ENCODE measurements at regions not wholly inside any gene's neighbourhood (a gene's known extent, or its start where the extent isn't known, plus 50 kb on each side); places are given as distances from the start of the nearest gene placed in this dataset.

DNA sequence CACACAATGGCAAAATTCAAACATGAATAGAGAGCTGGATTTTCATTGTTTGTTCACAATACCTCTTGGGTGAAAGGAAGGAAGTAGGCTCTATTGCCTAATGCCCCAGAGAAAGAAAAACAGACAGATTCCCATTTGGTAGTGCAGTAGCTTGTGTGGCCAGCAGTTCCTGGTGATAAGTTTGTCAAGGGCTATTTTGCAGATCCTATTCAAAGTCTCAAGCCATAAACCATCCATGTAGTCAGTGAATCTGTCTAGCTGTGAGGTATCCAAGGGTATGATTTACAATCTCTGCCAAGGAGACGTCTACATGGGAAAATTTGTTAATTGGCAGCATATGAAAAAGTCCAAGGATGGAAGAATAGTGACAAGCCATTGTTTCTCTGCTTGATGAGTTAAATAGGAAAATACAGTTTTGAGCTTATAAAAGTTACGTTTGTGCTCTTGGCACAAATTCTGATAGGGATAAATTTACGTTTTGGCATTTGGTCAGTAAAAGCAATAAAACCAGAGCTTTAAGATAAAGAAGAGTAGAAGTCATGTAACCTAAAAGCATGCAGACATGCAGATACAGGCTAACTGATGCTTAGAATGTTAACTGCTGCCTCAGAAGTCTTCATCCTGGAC lies 269.1 kb downstream of the GATA3 start:
- Mint-ChIP-seq H3K27me3 (peaks cover 9% of the 10 kb centered on the region), H3K4me3 (no peak overlapping the region), H3K9me3 (no peaks in the 10 kb centered on the region), H3K27ac (no peak overlapping the region), H3K4me1 (ENCODE audit: low read depth) (no peaks in the 10 kb centered on the region), H3K36me3 (ENCODE audit: low read depth) (no peaks in the 10 kb centered on the region)
- intact Hi-C loops (cut with micrococcal nuclease): no loop called here

DNA sequence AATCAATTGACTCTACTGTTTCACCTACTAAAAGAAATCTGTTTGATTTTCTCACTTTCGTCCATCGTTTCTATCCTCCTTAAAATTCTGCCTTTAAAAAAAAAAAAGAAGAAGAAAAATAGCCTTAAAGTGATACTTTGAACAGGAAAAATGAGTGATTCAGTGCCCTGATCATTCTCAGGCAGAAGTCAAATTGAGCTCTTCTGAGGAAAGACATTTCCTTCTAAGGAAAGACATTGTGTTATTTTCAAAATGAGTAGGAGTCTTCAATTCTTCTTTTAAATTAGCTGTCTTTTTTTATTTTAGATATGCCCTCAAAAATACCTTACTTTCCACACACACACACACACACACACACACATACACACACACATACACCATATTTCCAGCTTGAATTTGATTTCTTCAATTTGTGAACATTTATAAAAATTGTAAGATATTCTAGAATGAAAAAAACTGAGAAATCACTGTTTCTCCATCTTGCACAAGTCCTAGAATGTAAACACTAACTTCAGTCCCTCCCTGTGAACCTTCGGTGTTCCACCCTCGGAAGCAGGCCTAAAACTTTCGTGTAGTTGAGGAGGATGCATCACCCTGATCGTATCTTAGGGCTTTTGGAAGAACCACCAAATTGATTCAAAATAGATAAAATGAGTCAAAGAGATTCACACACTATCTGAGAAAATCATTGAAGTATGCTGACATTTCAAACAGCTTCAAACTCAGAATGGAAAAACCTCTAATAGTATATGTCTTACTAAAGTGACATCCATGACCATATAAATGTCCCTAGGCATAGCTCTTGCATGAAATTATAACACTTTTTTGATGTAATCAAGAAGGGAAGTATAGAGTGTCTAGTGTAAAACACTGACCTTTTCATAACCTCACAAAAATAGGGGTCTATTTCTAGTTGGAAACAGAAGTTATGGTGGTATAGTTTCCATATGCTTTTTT lies 270.8 kb downstream of the GATA3 start:
- intact Hi-C loops (cut with micrococcal nuclease): no loop called here
- Mint-ChIP-seq H3K27me3 (peaks cover 12% of the 10 kb centered on the region), H3K4me1 (ENCODE audit: low read depth) (no peaks in the 10 kb centered on the region), H3K36me3 (ENCODE audit: low read depth) (no peaks in the 10 kb centered on the region), H3K4me3 (no peak overlapping the region), H3K27ac (no peak overlapping the region), H3K9me3 (no peaks in the 10 kb centered on the region)

DNA sequence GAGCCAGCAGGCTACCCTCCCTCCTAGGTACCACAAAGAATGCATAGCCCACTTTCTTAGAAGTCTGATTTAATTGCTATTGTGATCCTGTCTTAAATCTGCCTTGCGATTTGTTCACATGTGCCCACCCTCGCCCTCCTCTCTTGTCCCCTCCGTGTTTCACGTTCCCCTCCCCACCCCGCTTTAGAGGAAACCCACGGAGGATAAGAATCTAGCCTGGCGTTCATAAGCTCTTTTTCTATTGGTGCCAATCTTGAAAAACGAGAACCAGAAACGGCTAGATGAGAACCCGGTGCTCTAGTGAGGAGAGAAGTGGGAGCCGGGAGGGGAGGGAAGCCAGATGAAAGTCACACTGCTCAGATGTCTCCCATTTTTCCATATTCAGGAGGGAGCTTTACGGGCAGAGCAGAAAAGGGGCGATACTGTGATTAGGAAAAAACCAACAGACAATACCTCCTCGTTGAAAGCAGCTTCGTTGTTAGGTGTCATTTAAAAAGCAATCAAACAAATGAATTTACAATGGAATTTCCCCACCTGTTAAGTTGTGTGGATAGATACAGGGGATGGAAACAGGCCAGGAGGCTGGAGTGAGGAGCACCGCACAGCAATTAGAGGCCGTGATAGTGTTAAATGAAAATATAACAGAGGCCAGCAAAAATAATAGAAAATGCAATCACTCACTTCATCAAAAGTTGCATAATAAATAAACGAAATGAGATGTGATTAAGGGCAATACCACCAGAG lies 272.1 kb downstream of the GATA3 start:
- no peak overlapping the region for H3K4me3 Mint-ChIP-seq
- no peak overlapping the region for H3K27ac Mint-ChIP-seq
- intact Hi-C loops (cut with micrococcal nuclease): no loop called here
- H3K9me3 Mint-ChIP-seq: no peaks in the 10 kb centered on the region
- peaks cover 17% of the 10 kb centered on the region for H3K27me3 Mint-ChIP-seq
- no peaks in the 10 kb centered on the region for H3K36me3 Mint-ChIP-seq (ENCODE audit: low read depth)
- no peaks in the 10 kb centered on the region for H3K4me1 Mint-ChIP-seq (ENCODE audit: low read depth)

DNA sequence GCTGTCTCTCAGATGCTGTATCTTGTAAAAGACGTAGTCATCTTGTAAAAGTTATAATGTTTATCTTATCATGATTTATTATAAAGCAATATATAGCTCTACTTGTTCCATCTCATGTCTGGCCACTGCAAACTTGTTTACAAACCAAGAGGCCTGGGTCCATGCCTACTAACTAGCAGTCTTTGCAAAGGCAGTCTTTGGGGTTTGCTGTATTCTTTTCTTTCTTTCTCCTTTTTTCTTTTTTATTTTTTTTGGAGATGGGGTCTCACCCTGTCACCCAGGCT lies 272.6 kb downstream of the GATA3 start:
- intact Hi-C loops (cut with micrococcal nuclease): no loop called here
- Mint-ChIP-seq H3K9me3 (no peaks in the 10 kb centered on the region), H3K4me1 (ENCODE audit: low read depth) (peaks cover 4% of the 10 kb centered on the region), H3K36me3 (ENCODE audit: low read depth) (no peaks in the 10 kb centered on the region), H3K4me3 (no peak overlapping the region), H3K27ac (no peak overlapping the region), H3K27me3 (peaks cover 23% of the 10 kb centered on the region)

DNA sequence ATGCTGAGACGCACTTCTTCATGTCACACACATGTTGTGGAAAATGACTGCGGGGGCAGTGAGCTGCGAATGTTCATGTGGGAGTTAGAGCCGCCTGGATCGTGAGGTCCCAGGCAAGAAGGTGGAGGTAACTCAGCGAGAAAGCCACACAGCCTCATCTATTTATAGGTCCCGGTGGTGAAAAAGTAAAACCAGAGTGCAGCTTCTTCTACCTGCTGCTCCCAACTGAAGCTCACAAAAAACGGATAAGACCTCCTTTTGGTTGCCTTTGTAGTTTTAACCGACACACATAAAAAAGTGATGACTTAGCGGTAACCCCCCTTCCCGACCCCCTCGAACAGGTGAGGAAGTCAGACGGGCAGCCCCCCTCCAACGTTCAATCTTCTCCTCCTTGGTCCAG lies 276.9 kb downstream of the GATA3 start:
- Mint-ChIP-seq H3K4me1 (ENCODE audit: low read depth) (peaks cover 15% of the 10 kb centered on the region), H3K27me3 (peaks cover 31% of the 10 kb centered on the region), H3K4me3 (no peak overlapping the region), H3K27ac (no peak overlapping the region), H3K9me3 (no peaks in the 10 kb centered on the region), H3K36me3 (ENCODE audit: low read depth) (no peaks in the 10 kb centered on the region)
- intact Hi-C loops (cut with micrococcal nuclease): no loop called here

DNA sequence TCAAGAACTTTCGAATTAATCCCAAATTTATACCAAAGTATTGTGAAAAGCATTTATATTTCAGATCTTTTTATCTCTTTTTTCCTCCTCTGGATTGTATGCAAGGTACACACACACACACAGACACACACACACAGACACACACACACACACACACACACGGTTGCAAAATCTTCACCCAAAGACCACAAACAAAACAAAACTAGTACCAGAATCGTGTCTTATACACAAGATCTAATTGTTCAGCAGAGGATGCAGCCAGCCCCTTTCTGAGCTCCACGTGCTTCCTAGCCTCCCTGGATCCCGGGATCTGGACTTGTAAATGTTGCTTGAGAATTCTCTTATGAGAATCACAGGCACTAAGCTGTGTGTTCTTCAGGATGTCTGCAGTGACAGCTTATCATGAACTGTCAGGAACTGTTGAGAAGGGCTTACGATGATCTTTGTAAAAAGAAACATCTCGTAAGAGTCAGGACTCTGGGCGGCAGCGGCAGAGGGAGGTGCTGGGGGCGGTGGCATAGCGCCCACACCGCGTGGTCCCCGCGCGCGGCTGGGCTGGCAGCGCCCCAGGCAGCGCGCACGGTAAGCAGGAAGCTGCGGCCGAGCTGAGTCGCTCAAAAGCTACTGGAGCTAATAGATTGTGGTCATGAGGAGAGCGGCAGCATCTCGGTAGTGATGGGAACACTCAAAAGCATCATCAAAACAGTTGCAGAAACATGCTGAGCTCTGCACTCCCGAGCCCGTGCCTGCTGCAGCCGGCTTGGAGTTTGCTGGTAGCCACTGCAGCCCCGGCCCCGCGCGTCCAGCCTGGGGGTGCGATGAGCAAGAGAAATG lies 277.6 kb downstream of the GATA3 start:
- no peak overlapping the region for H3K4me3 Mint-ChIP-seq
- H3K36me3 Mint-ChIP-seq (ENCODE audit: low read depth): no peaks in the 10 kb centered on the region
- no peaks in the 10 kb centered on the region for H3K9me3 Mint-ChIP-seq
- intact Hi-C loops (cut with micrococcal nuclease): no loop called here
- H3K4me1 Mint-ChIP-seq (ENCODE audit: low read depth): peaks cover 15% of the 10 kb centered on the region
- H3K27me3 Mint-ChIP-seq: peaks cover 27% of the 10 kb centered on the region
- no peak overlapping the region for H3K27ac Mint-ChIP-seq

DNA sequence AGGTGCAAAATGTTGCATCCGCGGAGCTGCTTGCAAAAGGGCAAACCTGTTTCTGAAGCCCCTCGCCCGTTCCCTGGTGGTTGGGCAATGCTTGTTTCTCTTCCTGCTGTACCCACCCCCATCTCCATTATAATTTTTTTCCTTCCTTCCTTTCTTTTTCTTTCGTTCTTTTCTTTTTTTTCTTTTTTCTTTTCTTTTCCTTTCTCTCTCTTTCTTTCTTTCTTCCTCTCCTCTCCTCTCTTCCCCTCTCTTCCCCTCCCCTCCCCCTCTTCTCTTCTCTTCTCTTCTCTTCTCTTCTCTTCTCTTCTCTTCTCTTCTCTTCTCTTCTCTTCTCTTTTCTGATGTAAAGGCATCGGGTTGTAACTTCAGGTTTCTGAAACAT lies 278.2 kb downstream of the GATA3 start:
- Mint-ChIP-seq H3K9me3 (no peaks in the 10 kb centered on the region), H3K4me3 (no peak overlapping the region), H3K36me3 (ENCODE audit: low read depth) (no peaks in the 10 kb centered on the region), H3K27ac (no peak overlapping the region), H3K4me1 (ENCODE audit: low read depth) (peaks cover 15% of the 10 kb centered on the region), H3K27me3 (peaks cover 27% of the 10 kb centered on the region)
- intact Hi-C loops (cut with micrococcal nuclease): no loop called here

DNA sequence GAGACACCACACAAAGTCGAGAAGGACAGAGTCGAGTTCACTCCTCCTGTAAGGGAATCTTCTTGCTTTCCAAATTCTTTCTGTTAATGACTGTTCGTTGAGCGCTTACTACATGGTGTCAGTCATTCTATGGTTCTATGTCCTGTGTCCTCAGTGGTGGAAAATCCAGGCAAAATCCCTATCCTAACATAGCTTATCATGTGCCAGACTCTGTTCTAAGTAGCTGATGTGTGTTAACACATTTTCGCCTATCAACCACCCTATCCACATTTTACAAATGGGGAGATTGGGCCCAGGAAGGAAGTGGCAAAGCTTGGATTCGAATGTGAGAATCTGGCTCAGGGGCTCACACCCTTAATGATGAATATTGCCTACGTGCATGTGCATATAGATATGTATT lies 280.1 kb downstream of the GATA3 start:
- no peaks in the 10 kb centered on the region for H3K9me3 Mint-ChIP-seq
- H3K27ac Mint-ChIP-seq: no peak overlapping the region
- intact Hi-C loops (cut with micrococcal nuclease): no loop called here
- peaks cover 27% of the 10 kb centered on the region for H3K27me3 Mint-ChIP-seq
- no peak overlapping the region for H3K4me3 Mint-ChIP-seq
- no peaks in the 10 kb centered on the region for H3K36me3 Mint-ChIP-seq (ENCODE audit: low read depth)
- H3K4me1 Mint-ChIP-seq (ENCODE audit: low read depth): peaks cover 15% of the 10 kb centered on the region

DNA sequence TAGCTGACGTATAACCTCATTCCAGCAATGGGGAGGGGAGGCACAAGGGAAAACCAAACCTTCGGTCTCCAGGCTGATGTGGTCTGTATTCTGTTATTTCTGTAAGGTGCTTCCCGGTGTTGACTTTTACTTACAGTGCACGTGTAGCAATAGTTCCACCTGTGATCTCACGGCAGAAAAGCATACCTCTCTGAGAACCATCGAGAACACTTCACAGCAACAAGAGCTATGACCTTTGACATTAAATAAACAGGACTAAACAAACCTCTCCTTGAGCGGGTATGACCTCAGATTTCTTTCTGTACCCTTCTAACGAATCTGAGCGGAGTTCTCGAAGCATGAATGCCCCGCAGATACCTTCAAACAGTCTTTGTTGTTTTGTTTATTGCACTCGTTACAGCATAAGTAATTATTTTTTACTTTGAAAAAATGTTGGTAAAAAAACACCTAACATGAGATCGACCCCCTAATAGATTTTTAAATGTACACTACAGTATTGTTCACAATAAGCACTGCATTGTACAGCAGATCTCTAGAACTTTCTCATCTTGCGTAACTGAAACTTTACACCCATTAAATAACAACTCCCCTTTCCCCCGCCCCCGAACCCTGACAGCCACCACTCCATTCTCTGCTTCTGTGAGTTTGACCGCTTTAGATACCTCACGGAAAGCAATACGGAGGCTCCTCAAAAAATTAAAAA lies 282.3 kb downstream of the GATA3 start:
- no peak overlapping the region for H3K27ac Mint-ChIP-seq
- H3K36me3 Mint-ChIP-seq (ENCODE audit: low read depth): no peaks in the 10 kb centered on the region
- H3K27me3 Mint-ChIP-seq: peaks cover 18% of the 10 kb centered on the region
- H3K9me3 Mint-ChIP-seq: no peaks in the 10 kb centered on the region
- no peak overlapping the region for H3K4me3 Mint-ChIP-seq
- H3K4me1 Mint-ChIP-seq (ENCODE audit: low read depth): peaks cover 14% of the 10 kb centered on the region
- intact Hi-C loops (cut with micrococcal nuclease): no loop called here

DNA sequence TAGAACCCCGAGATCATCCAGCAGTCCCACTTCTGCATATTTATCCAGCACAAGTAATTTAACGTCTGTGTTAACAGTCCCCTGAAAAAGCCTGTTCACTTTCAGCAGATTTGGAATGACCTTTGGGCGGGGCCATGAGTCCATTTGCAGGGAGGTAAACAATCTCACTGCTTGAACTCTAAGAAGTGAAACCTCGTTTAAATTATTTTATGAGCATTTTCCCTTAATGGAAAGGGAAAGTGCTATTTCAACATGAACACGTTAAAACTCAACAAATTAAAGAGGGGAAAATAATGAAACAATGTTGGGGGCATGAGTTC lies 282.8 kb downstream of the GATA3 start:
- H3K27me3 Mint-ChIP-seq: peaks cover 13% of the 10 kb centered on the region
- H3K36me3 Mint-ChIP-seq (ENCODE audit: low read depth): no peaks in the 10 kb centered on the region
- H3K4me1 Mint-ChIP-seq (ENCODE audit: low read depth): peaks cover 9% of the 10 kb centered on the region
- H3K27ac Mint-ChIP-seq: no peak overlapping the region
- intact Hi-C loops (cut with micrococcal nuclease): no loop called here
- H3K9me3 Mint-ChIP-seq: no peaks in the 10 kb centered on the region
- no peak overlapping the region for H3K4me3 Mint-ChIP-seq

DNA sequence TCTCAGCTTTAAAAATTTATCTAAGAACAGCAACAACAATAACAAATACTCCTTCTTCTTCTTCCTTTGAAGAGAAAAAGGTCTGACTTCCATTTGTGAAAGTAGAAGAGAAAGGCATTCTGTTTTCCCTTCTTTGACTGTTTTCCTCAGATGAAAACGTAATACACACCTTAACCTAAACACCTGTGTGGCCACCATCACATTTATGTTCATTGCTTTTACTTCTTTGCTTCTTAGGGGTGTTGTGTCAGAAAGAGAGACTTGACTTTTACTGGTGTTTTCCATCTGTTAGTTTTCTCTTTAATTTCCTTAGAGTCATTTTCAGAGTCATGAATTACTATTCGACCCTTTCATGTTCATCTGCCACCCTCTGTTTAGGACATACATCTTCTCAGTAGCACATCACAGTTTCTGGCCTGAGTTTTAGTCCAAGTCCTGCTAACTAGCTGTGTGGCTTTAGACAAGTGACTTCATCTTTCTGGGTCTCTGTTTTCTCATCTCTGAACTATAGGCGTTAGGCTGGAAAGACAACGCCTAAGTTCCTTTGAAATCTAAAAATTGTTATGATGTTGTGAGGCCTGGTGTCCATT lies 283.8 kb downstream of the GATA3 start:
- intact Hi-C loops (cut with micrococcal nuclease): no loop called here
- Mint-ChIP-seq H3K27me3 (peaks cover 5% of the 10 kb centered on the region), H3K9me3 (no peaks in the 10 kb centered on the region), H3K36me3 (ENCODE audit: low read depth) (no peaks in the 10 kb centered on the region), H3K4me1 (ENCODE audit: low read depth) (no peaks in the 10 kb centered on the region), H3K4me3 (no peak overlapping the region), H3K27ac (no peak overlapping the region)

DNA sequence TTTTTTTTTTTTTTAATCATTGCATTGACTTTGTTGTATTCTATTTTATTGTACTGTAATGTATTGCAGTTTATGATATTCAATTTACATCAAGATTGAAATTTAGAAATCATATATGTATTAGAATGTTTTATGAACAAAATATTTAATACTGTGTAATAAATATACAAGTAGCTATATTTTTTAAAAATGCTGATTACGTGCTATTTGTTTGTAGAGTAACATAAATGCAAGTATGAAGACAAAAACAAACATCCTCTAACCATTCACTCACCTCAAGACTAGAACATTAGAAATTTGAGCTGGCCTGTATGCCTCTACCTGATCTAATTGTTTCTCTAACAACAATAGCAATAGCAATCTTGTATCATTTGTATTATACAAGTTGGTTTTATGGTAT lies 290.3 kb downstream of the GATA3 start:
- Mint-ChIP-seq H3K9me3 (no peaks in the 10 kb centered on the region), H3K27ac (no peak overlapping the region), H3K4me1 (ENCODE audit: low read depth) (no peaks in the 10 kb centered on the region), H3K36me3 (ENCODE audit: low read depth) (no peaks in the 10 kb centered on the region), H3K27me3 (peaks cover 3% of the 10 kb centered on the region), H3K4me3 (no peak overlapping the region)
- intact Hi-C loops (cut with micrococcal nuclease): no loop called here

DNA sequence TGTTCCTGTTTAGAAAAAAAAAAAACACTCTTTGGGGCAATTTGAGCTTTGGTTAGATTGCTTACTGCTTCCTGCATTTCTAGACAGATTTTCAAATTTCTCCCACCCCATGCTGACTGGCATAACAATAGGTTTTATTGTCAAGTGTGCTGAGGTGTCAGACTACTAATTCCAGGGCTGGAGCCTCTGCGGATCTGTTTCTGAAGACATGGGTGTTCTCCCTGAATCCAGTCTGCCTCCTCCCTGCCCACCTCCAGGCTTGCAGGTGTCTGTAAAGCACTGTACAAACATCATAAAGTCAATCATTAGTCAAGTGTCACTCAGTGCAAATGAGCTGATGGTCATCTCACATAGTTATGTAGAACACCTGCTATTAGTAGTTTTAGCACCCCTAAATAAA lies 292.4 kb downstream of the GATA3 start:
- Mint-ChIP-seq H3K4me3 (no peak overlapping the region), H3K27ac (no peak overlapping the region), H3K27me3 (peaks cover 2% of the 10 kb centered on the region), H3K4me1 (ENCODE audit: low read depth) (no peaks in the 10 kb centered on the region), H3K9me3 (no peaks in the 10 kb centered on the region), H3K36me3 (ENCODE audit: low read depth) (no peaks in the 10 kb centered on the region)
- intact Hi-C loops (cut with micrococcal nuclease): no loop called here

All from dendritic cell treated with granulocyte-macrophage colony-stimulating factor and Interleukin-4, amounts not matched to agents 40 ng/mL and 50 ng/mL, for 4 days (primary cell).